RWPE2 (cell line): ENCODE measurements at regions not wholly inside any gene's neighbourhood (a gene's known extent, or its start where the extent isn't known, plus 50 kb on each side); places are given as distances from the start of the nearest gene placed in this dataset.

Experiments used
- ATAC-seq: fragments of 200-7000 bp; cut with Tn5 transposase; 3 replicates; pipeline ENCODE4 v1.9.1; 2021; ENCODE audit warnings: low read depth
- DNase-seq: peaks from one replicate; pipeline ENCODE4 v3.0.0-alpha.2; 2020; ENCODE audit warnings: low spot score
- H3K27ac ChIP-seq: fragments of 450-650 bp; 2 replicates; pipeline ENCODE4 v1.5.1; 2017; ENCODE audit warnings: mild to moderate bottlenecking; ENCODE audit not compliant: poor library complexity, severe bottlenecking
- H3K27me3 ChIP-seq: fragments of 250-450 bp; sonication (Bioruptor Pico); 2 replicates; pipeline ENCODE4 v1.5.1; 2021; ENCODE audit warnings: mild to moderate bottlenecking, moderate library complexity; ENCODE audit not compliant: insufficient read depth, poor library complexity, severe bottlenecking
- H3K36me3 ChIP-seq: fragments of 250-450 bp; sonication (Bioruptor Pico); 2 replicates; pipeline ENCODE4 v1.5.1; 2020; ENCODE audit warnings: low read depth, mild to moderate bottlenecking, moderate library complexity
- H3K4me1 ChIP-seq: fragments of 250-450 bp; sonication (Bioruptor Pico); 2 replicates; pipeline ENCODE4 v1.5.1; 2021; ENCODE audit warnings: mild to moderate bottlenecking, moderate library complexity; ENCODE audit not compliant: insufficient read depth, poor library complexity, severe bottlenecking
- H3K4me3 ChIP-seq: fragments of 250-450 bp; sonication (Bioruptor Pico); 2 replicates; pipeline ENCODE4 v1.5.1; 2021; ENCODE audit warnings: mild to moderate bottlenecking, moderate library complexity; ENCODE audit not compliant: severe bottlenecking
- H3K9me3 ChIP-seq: fragments of 250-450 bp; sonication (Bioruptor Pico); 2 replicates; pipeline ENCODE4 v1.5.1; 2021; ENCODE audit warnings: mild to moderate bottlenecking, moderate library complexity; ENCODE audit not compliant: severe bottlenecking
- CTCF ChIP-seq: fragments of 450-650 bp; IDR thresholded peaks from one replicate; pipeline ENCODE4 v1.5.1; 2017; ENCODE audit warnings: mild to moderate bottlenecking, moderate library complexity; ENCODE audit not compliant: poor library complexity, severe bottlenecking

- TF ChIP-seq CTCF: no peak
- peaks cover 18% of the 10 kb centered on the region for H3K4me1 ChIP-seq
- ATAC-seq (no peak), DNase-seq (no peak)
- no peaks in the 10 kb centered on the region for H3K36me3 ChIP-seq
- H3K9me3 ChIP-seq: no peaks in the 10 kb centered on the region
- H3K4me3 ChIP-seq: no peak overlapping the region
- no peaks in the 10 kb centered on the region for H3K27me3 ChIP-seq
- no peak overlapping the region for H3K27ac ChIP-seq
These were observed 383.4 kb downstream of the ENC1 start for GRCh38 chr5:74257060-74257527.

GRCh38 chr5:74255692-74256392 is 384.7 kb downstream of the ENC1 start:
- peaks cover 25% of the 10 kb centered on the region for H3K4me1 ChIP-seq
- H3K4me3 ChIP-seq: no peak overlapping the region
- no peak for TF ChIP-seq CTCF
- DNase-seq (no peak), ATAC-seq (no peak)
- H3K36me3 ChIP-seq: no peaks in the 10 kb centered on the region
- no peaks in the 10 kb centered on the region for H3K9me3 ChIP-seq
- no peaks in the 10 kb centered on the region for H3K27me3 ChIP-seq
- H3K27ac ChIP-seq: no peak overlapping the region

- Histone ChIP-seq H3K36me3 (no peaks in the 10 kb centered on the region), H3K27ac (no peak overlapping the region), H3K9me3 (no peaks in the 10 kb centered on the region), H3K4me3 (no peak overlapping the region), H3K27me3 (no peaks in the 10 kb centered on the region), H3K4me1 (peaks cover 30% of the 10 kb centered on the region)
- DNase-seq (no peak), ATAC-seq (no peak)
- TF ChIP-seq CTCF: no peak
These were observed 386.3 kb downstream of the ENC1 start for GRCh38 chr5:74254257-74254656.

- Histone ChIP-seq H3K9me3 (no peaks in the 10 kb centered on the region), H3K27ac (peak overlapping the region; percentile 81), H3K4me1 (peaks cover 22% of the 10 kb centered on the region), H3K4me3 (no peak overlapping the region), H3K27me3 (no peaks in the 10 kb centered on the region), H3K36me3 (no peaks in the 10 kb centered on the region)
- DNase-seq (no peak), ATAC-seq (no peak)
- TF ChIP-seq CTCF: no peak
These were observed 388.5 kb downstream of the ENC1 start for GRCh38 chr5:74252044-74252443.
